BE2C (cell line): ENCODE measurements at regions not wholly inside any gene's neighbourhood (a gene's known extent, or its start where the extent isn't known, plus 50 kb on each side); places are given as distances from the start of the nearest gene placed in this dataset.

ENCODE experiments used
- DNase-seq: peaks from one replicate; pipeline ENCODE4 v3.0.0-alpha.2; 2020
- H3K27me3 ChIP-seq: fragments of 250-450 bp; sonication (Bioruptor Pico); 2 replicates; pipeline ENCODE4 v1.5.1; 2020; ENCODE audit warnings: mild to moderate bottlenecking
- H3K36me3 ChIP-seq: fragments of 250-450 bp; sonication (Bioruptor Pico); 2 replicates; pipeline ENCODE4 v1.5.1; 2020; ENCODE audit warnings: mild to moderate bottlenecking
- H3K4me1 ChIP-seq: fragments of 250-450 bp; sonication (Bioruptor Pico); 2 replicates; pipeline ENCODE4 v1.5.1; 2020
- H3K4me3 ChIP-seq: 2 replicates; pipeline ENCODE4 v1.5.1; 2011; ENCODE audit warnings: low read depth, low read length
- H3K9me3 ChIP-seq: fragments of 250-450 bp; sonication (Bioruptor Pico); 2 replicates; pipeline ENCODE4 v1.5.1; 2020
- CTCF ChIP-seq: IDR thresholded peaks from 2 replicates; pipeline ENCODE4 v1.5.1; 2012; ENCODE audit warnings: mild to moderate bottlenecking, low read depth, low read length

- Histone ChIP-seq H3K4me3 (no peak overlapping the region), H3K4me1 (no peaks in the 10 kb centered on the region), H3K36me3 (no peaks in the 10 kb centered on the region), H3K27me3 (no peaks in the 10 kb centered on the region), H3K9me3 (no peaks in the 10 kb centered on the region)
- no peak for TF ChIP-seq CTCF
- DNase-seq = no peak
Observed at GRCh38 chr12:65642061-65642661, 182.1 kb upstream of the HMGA2 start.

- Histone ChIP-seq H3K4me3 (no peak overlapping the region), H3K4me1 (no peaks in the 10 kb centered on the region), H3K27me3 (no peaks in the 10 kb centered on the region), H3K9me3 (no peaks in the 10 kb centered on the region), H3K36me3 (no peaks in the 10 kb centered on the region)
- TF ChIP-seq CTCF = no peak
- no peak for DNase-seq
Observed at GRCh38 chr12:65643171-65643570, 181.1 kb upstream of the HMGA2 start.

GRCh38 chr12:65643595-65644386 is 180.5 kb upstream of the HMGA2 start:
- TF ChIP-seq CTCF = no peak
- H3K27me3 ChIP-seq = no peaks in the 10 kb centered on the region
- no peaks in the 10 kb centered on the region for H3K36me3 ChIP-seq
- no peaks in the 10 kb centered on the region for H3K4me1 ChIP-seq
- H3K4me3 ChIP-seq = no peak overlapping the region
- DNase-seq = no peak
- H3K9me3 ChIP-seq = no peaks in the 10 kb centered on the region

GRCh38 chr12:65646127-65646643 is 178.1 kb upstream of the HMGA2 start:
- TF ChIP-seq CTCF = no peak
- H3K36me3 ChIP-seq = no peaks in the 10 kb centered on the region
- H3K4me3 ChIP-seq = no peak overlapping the region
- H3K9me3 ChIP-seq = no peaks in the 10 kb centered on the region
- DNase-seq = no peak
- H3K4me1 ChIP-seq = no peaks in the 10 kb centered on the region
- H3K27me3 ChIP-seq = no peaks in the 10 kb centered on the region

GRCh38 chr12:65647074-65647473 is 177.2 kb upstream of the HMGA2 start:
- Histone ChIP-seq H3K36me3 (no peaks in the 10 kb centered on the region), H3K27me3 (no peaks in the 10 kb centered on the region), H3K9me3 (no peaks in the 10 kb centered on the region), H3K4me3 (no peak overlapping the region), H3K4me1 (no peaks in the 10 kb centered on the region)
- DNase-seq = no peak
- no peak for TF ChIP-seq CTCF

GRCh38 chr12:65648461-65648860 is 175.8 kb upstream of the HMGA2 start:
- no peak for TF ChIP-seq CTCF
- H3K36me3 ChIP-seq = no peaks in the 10 kb centered on the region
- DNase-seq = no peak
- no peaks in the 10 kb centered on the region for H3K4me1 ChIP-seq
- H3K27me3 ChIP-seq = no peaks in the 10 kb centered on the region
- no peak overlapping the region for H3K4me3 ChIP-seq
- H3K9me3 ChIP-seq = no peaks in the 10 kb centered on the region
